ENCODE measurements at regions not wholly inside any gene's neighbourhood (a gene's known extent, or its start where the extent isn't known, plus 50 kb on each side); places are given as distances from the start of the nearest gene placed in this dataset.

DNA sequence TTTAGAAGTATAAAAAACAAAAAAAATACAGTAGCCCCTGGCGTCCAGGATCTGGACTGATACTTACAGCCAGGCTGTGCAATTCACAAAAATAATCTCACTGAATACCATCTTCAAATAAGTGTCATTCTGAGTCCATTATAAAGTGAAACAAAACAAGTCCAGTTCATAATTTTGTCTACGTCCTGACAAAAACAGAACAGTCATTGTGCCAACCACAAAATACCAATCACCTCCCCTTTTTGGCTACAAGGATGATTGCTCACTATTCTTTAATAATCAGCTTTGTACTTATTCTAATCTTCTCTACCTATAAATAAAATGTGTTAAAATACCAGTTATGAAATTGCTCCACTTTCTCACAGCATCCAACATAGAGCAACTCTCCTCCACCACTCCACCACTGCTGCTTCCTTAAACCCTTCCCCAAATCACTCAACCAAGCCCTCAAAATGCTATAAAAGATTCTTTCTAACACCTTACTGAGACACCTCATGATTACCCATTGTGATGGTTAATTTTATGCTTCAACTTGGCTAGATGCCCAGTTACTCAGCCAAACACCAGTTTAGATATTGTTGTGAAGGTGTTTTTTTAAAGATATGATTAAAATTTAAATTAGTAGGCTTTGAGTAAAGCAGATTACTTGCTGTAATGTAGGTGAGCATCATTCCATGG, 479.8 kb upstream of the SEMA3A start:
- Histone ChIP-seq H4K20me1 (ENCODE audit: insufficient read depth, low read depth, low read length) (no peaks in the 10 kb centered on the region), H3K27ac (ENCODE audit: low read length) (no peak overlapping the region), H3K9me3 (ENCODE audit: low read length) (peaks cover 26% of the 10 kb centered on the region), H3K4me3 (ENCODE audit: low read length) (no peak overlapping the region), H3K27me3 (ENCODE audit: low read length) (no peaks in the 10 kb centered on the region), H3K79me2 (ENCODE audit: low read length) (no peaks in the 10 kb centered on the region), H3K36me3 (ENCODE audit: insufficient read depth, low read length) (no peaks in the 10 kb centered on the region), H3K9me2 (replicated peaks; ENCODE audit: insufficient read depth, low read length) (no peaks in the 10 kb centered on the region), H3K9ac (ENCODE audit: low read length) (no peak overlapping the region), H3K4me1 (ENCODE audit: low read length) (no peaks in the 10 kb centered on the region), H3K4me2 (ENCODE audit: low read depth, low read length, poor library complexity, severe bottlenecking) (no peak overlapping the region), H2AFZ (ENCODE audit: low read length) (no peak overlapping the region)
- DNase-seq, result no peak

DNA sequence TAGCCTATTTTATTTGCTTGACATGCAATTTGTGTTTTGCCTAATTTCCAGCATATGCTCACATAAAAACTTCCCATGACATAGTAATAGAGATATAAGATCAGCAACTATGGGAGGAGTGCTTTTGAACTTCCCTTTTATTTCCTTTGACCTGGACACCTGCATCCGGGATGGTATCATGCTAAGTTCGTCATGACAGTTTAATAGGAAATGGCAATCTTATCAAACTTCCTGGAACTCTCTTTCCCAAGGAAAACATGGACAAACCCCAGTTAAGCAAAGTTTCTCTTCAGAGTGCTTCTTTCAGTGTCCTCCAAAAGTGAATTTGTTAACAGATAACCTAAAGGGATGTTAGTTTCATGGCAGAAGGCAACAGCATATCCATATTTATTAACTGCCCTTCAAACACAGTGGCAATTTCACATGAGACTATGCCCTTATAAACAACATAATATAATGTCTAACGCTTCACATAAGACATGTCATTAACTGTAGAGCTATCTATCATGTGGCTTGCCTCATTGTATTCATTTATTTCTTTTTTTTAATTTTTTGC, 474.7 kb upstream of the SEMA3A start:
- DNase-seq, result no peak
- Histone ChIP-seq H3K9ac (ENCODE audit: low read length) (no peak overlapping the region), H3K27me3 (ENCODE audit: low read length) (no peaks in the 10 kb centered on the region), H3K4me3 (ENCODE audit: low read length) (no peak overlapping the region), H3K79me2 (ENCODE audit: low read length) (no peaks in the 10 kb centered on the region), H3K9me2 (replicated peaks; ENCODE audit: insufficient read depth, low read length) (no peaks in the 10 kb centered on the region), H3K36me3 (ENCODE audit: insufficient read depth, low read length) (no peaks in the 10 kb centered on the region), H4K20me1 (ENCODE audit: insufficient read depth, low read depth, low read length) (no peaks in the 10 kb centered on the region), H2AFZ (ENCODE audit: low read length) (no peak overlapping the region), H3K4me2 (ENCODE audit: low read depth, low read length, poor library complexity, severe bottlenecking) (no peak overlapping the region), H3K9me3 (ENCODE audit: low read length) (peaks cover 42% of the 10 kb centered on the region), H3K27ac (ENCODE audit: low read length) (no peak overlapping the region), H3K4me1 (ENCODE audit: low read length) (no peaks in the 10 kb centered on the region)

DNA sequence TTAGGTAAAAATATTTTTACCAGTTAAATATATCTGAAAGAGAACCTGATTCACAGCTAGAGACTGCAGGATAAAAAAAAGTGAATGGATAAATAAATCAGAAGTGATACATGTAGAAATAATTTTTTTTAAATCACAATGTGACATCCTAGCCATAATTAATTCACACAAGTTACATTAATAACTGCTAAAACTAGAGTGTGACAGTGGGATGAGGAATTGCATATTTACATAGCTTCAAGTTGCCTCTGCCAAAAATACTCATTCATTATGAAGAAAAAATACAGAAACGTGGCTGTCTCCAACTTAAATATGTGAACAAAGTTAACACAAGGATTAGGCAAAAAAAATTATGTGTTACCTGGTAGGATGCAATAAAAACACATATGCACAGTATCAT, 473.5 kb upstream of the SEMA3A start:
- no peaks in the 10 kb centered on the region for H4K20me1 ChIP-seq (ENCODE audit: insufficient read depth, low read depth, low read length)
- H3K36me3 ChIP-seq (ENCODE audit: insufficient read depth, low read length), result no peaks in the 10 kb centered on the region
- no peaks in the 10 kb centered on the region for H3K79me2 ChIP-seq (ENCODE audit: low read length)
- no peak for DNase-seq
- no peak overlapping the region for H3K4me2 ChIP-seq (ENCODE audit: low read depth, low read length, poor library complexity, severe bottlenecking)
- no peak overlapping the region for H3K9ac ChIP-seq (ENCODE audit: low read length)
- H3K27me3 ChIP-seq (ENCODE audit: low read length), result no peaks in the 10 kb centered on the region
- H3K4me1 ChIP-seq (ENCODE audit: low read length), result no peaks in the 10 kb centered on the region
- H3K4me3 ChIP-seq (ENCODE audit: low read length), result no peak overlapping the region
- peaks cover 38% of the 10 kb centered on the region for H3K9me3 ChIP-seq (ENCODE audit: low read length)
- H3K27ac ChIP-seq (ENCODE audit: low read length), result no peak overlapping the region
- H3K9me2 ChIP-seq (replicated peaks; ENCODE audit: insufficient read depth, low read length), result no peaks in the 10 kb centered on the region
- no peak overlapping the region for H2AFZ ChIP-seq (ENCODE audit: low read length)

DNA sequence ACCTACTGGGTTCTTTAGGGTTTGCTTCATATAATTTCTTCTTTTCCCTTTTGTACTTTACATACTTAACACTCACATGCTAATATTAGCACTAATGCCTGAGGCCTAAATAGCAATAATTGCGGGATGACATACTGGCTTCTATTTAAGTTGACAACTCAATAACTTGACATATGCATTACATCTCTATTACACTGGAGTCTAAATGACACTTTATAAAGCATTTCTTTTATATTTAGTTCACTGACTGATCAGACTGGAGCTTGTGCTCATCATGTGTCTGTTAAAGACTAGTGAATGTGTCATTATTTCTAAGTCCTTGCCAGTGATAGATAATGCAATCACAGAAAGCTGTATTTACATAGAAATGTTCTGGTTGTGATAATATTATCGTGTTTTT, 472.1 kb upstream of the SEMA3A start:
- Histone ChIP-seq H3K9ac (ENCODE audit: low read length) (no peak overlapping the region), H3K4me2 (ENCODE audit: low read depth, low read length, poor library complexity, severe bottlenecking) (no peak overlapping the region), H3K9me2 (replicated peaks; ENCODE audit: insufficient read depth, low read length) (no peaks in the 10 kb centered on the region), H3K4me3 (ENCODE audit: low read length) (no peak overlapping the region), H3K9me3 (ENCODE audit: low read length) (peaks cover 35% of the 10 kb centered on the region), H3K36me3 (ENCODE audit: insufficient read depth, low read length) (no peaks in the 10 kb centered on the region), H2AFZ (ENCODE audit: low read length) (no peak overlapping the region), H3K4me1 (ENCODE audit: low read length) (no peaks in the 10 kb centered on the region), H3K27ac (ENCODE audit: low read length) (no peak overlapping the region), H3K27me3 (ENCODE audit: low read length) (no peaks in the 10 kb centered on the region), H4K20me1 (ENCODE audit: insufficient read depth, low read depth, low read length) (no peaks in the 10 kb centered on the region), H3K79me2 (ENCODE audit: low read length) (no peaks in the 10 kb centered on the region)
- DNase-seq, result no peak

DNA sequence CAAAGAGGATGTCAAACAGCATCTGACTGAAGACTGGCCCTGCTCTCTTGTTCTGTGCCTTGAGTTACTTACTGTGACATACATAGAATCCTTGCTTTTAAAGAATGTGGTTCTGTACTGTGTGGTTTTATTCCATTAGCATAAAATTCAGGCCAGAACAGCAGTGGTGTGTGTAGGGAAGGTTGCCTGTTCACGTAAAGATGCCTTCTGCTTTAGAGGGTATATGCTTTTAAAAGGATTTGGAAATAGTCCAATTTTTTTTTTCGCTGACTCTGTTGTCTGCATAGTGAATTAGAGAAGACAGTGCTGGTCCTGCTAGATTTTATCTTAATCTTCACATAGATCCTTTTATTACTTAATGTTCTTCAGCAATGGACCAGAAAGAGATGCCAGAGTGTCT, 470.8 kb upstream of the SEMA3A start:
- Histone ChIP-seq H4K20me1 (ENCODE audit: insufficient read depth, low read depth, low read length) (no peaks in the 10 kb centered on the region), H3K4me1 (ENCODE audit: low read length) (no peaks in the 10 kb centered on the region), H3K9me2 (replicated peaks; ENCODE audit: insufficient read depth, low read length) (no peaks in the 10 kb centered on the region), H2AFZ (ENCODE audit: low read length) (no peak overlapping the region), H3K4me2 (ENCODE audit: low read depth, low read length, poor library complexity, severe bottlenecking) (no peak overlapping the region), H3K27ac (ENCODE audit: low read length) (no peak overlapping the region), H3K4me3 (ENCODE audit: low read length) (no peak overlapping the region), H3K9ac (ENCODE audit: low read length) (no peak overlapping the region), H3K79me2 (ENCODE audit: low read length) (no peaks in the 10 kb centered on the region), H3K36me3 (ENCODE audit: insufficient read depth, low read length) (no peaks in the 10 kb centered on the region), H3K9me3 (ENCODE audit: low read length) (peaks cover 34% of the 10 kb centered on the region), H3K27me3 (ENCODE audit: low read length) (no peaks in the 10 kb centered on the region)
- no peak for DNase-seq

DNA sequence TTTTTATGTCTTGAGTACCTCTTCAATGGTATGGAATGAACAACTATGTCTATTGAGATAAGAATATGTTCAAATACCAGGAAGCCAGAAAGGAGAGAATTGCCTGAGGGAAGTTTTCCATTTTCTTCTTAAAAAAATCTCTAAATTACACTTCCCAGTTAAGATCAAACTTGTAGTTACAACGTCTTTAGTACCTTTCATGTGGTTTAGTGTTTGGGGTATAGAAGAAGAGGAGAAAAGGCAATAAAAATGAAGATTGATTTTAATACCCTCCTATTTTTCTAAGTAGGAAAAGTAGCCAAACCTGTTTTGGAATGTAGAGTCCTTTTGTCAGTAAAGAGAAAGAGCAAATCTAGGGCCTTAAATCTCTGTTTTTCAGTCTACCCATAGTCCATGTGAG, 470.0 kb upstream of the SEMA3A start:
- H3K9ac ChIP-seq (ENCODE audit: low read length), result no peak overlapping the region
- H3K36me3 ChIP-seq (ENCODE audit: insufficient read depth, low read length), result no peaks in the 10 kb centered on the region
- H3K27ac ChIP-seq (ENCODE audit: low read length), result no peak overlapping the region
- H4K20me1 ChIP-seq (ENCODE audit: insufficient read depth, low read depth, low read length), result no peaks in the 10 kb centered on the region
- no peak overlapping the region for H2AFZ ChIP-seq (ENCODE audit: low read length)
- H3K4me2 ChIP-seq (ENCODE audit: low read depth, low read length, poor library complexity, severe bottlenecking), result no peak overlapping the region
- H3K9me2 ChIP-seq (replicated peaks; ENCODE audit: insufficient read depth, low read length), result no peaks in the 10 kb centered on the region
- H3K27me3 ChIP-seq (ENCODE audit: low read length), result no peaks in the 10 kb centered on the region
- H3K4me1 ChIP-seq (ENCODE audit: low read length), result no peaks in the 10 kb centered on the region
- peaks cover 32% of the 10 kb centered on the region for H3K9me3 ChIP-seq (ENCODE audit: low read length)
- no peak for DNase-seq
- no peak overlapping the region for H3K4me3 ChIP-seq (ENCODE audit: low read length)
- H3K79me2 ChIP-seq (ENCODE audit: low read length), result no peaks in the 10 kb centered on the region

DNA sequence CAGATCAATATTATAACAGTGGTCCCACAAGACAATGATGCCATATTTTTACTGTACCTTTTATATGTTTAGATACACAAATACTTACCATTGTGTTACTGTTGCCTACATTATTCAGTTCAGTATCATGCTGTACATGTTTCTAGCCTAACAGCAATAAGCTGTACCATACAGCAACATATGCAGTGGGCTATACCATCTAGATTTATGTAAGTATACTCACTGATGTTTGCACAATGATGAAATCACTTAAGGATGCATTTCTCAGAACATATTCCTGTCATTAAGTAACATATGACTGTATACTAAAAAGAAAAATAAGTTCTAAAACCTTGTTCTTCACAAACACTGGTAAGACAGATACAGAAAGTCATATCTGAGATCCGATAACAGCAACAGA, 468.6 kb upstream of the SEMA3A start:
- no peak overlapping the region for H2AFZ ChIP-seq (ENCODE audit: low read length)
- H3K9me2 ChIP-seq (replicated peaks; ENCODE audit: insufficient read depth, low read length), result no peaks in the 10 kb centered on the region
- H3K27ac ChIP-seq (ENCODE audit: low read length), result no peak overlapping the region

DNA sequence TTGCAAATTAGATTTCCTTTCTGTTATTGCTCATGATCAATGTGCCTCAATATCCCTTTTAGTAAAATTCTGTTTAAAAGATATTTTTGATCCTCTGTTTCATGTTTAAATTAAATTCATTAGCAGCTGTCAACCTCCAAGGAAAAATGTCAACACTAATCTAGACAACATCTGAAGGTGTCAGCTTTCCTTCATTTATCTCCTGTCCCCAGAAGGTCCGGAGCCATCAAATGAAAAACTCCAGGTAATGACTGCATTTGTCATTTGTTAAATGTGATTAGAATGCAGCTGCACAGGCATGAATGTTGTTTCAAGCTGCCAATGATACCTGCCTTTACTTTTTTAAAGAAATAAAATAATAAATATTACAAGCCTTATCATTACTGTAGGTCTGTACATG, 463.7 kb upstream of the SEMA3A start:
- no peak overlapping the region for H2AFZ ChIP-seq (ENCODE audit: low read length)
- no peaks in the 10 kb centered on the region for H3K36me3 ChIP-seq (ENCODE audit: insufficient read depth, low read length)
- H4K20me1 ChIP-seq (ENCODE audit: insufficient read depth, low read depth, low read length), result no peaks in the 10 kb centered on the region
- DNase-seq, result no peak
- H3K9ac ChIP-seq (ENCODE audit: low read length), result no peak overlapping the region
- peaks cover 13% of the 10 kb centered on the region for H3K9me3 ChIP-seq (ENCODE audit: low read length)
- H3K27me3 ChIP-seq (ENCODE audit: low read length), result no peaks in the 10 kb centered on the region
- no peaks in the 10 kb centered on the region for H3K79me2 ChIP-seq (ENCODE audit: low read length)
- no peak overlapping the region for H3K4me2 ChIP-seq (ENCODE audit: low read depth, low read length, poor library complexity, severe bottlenecking)
- no peaks in the 10 kb centered on the region for H3K4me1 ChIP-seq (ENCODE audit: low read length)
- no peak overlapping the region for H3K27ac ChIP-seq (ENCODE audit: low read length)
- no peak overlapping the region for H3K4me3 ChIP-seq (ENCODE audit: low read length)
- H3K9me2 ChIP-seq (replicated peaks; ENCODE audit: insufficient read depth, low read length), result no peaks in the 10 kb centered on the region

More for the DNA sequence above, 468.6 kb upstream of the SEMA3A start:
- Histone ChIP-seq H3K4me3 (ENCODE audit: low read length) (no peak overlapping the region), H3K9ac (ENCODE audit: low read length) (no peak overlapping the region), H3K27me3 (ENCODE audit: low read length) (no peaks in the 10 kb centered on the region), H4K20me1 (ENCODE audit: insufficient read depth, low read depth, low read length) (no peaks in the 10 kb centered on the region), H3K9me3 (ENCODE audit: low read length) (peaks cover 26% of the 10 kb centered on the region), H3K4me1 (ENCODE audit: low read length) (no peaks in the 10 kb centered on the region), H3K79me2 (ENCODE audit: low read length) (no peaks in the 10 kb centered on the region), H3K36me3 (ENCODE audit: insufficient read depth, low read length) (no peaks in the 10 kb centered on the region), H3K4me2 (ENCODE audit: low read depth, low read length, poor library complexity, severe bottlenecking) (no peak overlapping the region)
- DNase-seq, result no peak
